HepG2 (cell line): ENCODE measurements at regions not wholly inside any gene's neighbourhood (a gene's known extent, or its start where the extent isn't known, plus 50 kb on each side); places are given as distances from the start of the nearest gene placed in this dataset.

Experiments
- HOXA7 ChIP-seq: sonication (generic); formaldehyde crosslinking; IDR thresholded peaks from 2 replicates; pipeline ENCODE4 v1.8.1; 2022; ENCODE audit warnings: mild to moderate bottlenecking, missing genetic modification reagents, moderate library complexity
- MLX ChIP-seq: IDR thresholded peaks from 2 replicates; pipeline ENCODE4 v1.6.1; 2016
- TFDP2 ChIP-seq: sonication (generic); formaldehyde crosslinking; IDR thresholded peaks from 2 replicates; pipeline ENCODE4 v1.4.0; 2020; ENCODE audit warnings: missing genetic modification reagents
- ZBTB20 ChIP-seq: sonication (generic); formaldehyde crosslinking; IDR thresholded peaks from 2 replicates; pipeline ENCODE4 v1.8.1; 2023; ENCODE audit warnings: missing genetic modification reagents, low read depth, mild to moderate bottlenecking, borderline replicate concordance
- ZBTB40 ChIP-seq, 2 experiments: fragments of 450-650 bp in 1 of 2; sonication (generic) in 1 of 2; formaldehyde crosslinking in 1 of 2; IDR thresholded peaks; 2 replicates each; pipeline versions ENCODE4 v1.6.1 to v1.8.0; 2016 to 2022; ENCODE audit warnings: antibody characterized with exemption in 1 of 2, mild to moderate bottlenecking in 1 of 2, missing genetic modification reagents in 1 of 2
- ZNF3 ChIP-seq: IDR thresholded peaks from 2 replicates; pipeline ENCODE4 v1.7.0; 2017; ENCODE audit warnings: inconsistent platforms
- ZNF335 ChIP-seq: sonication (generic); formaldehyde crosslinking; IDR thresholded peaks from 2 replicates; pipeline ENCODE4 v1.4.0; 2020; ENCODE audit warnings: missing genetic modification reagents
- ZNF660 ChIP-seq: sonication (generic); formaldehyde crosslinking; IDR thresholded peaks from 2 replicates; pipeline ENCODE4 v1.5.1; 2020; ENCODE audit warnings: mild to moderate bottlenecking, low read depth, missing genetic modification reagents, borderline replicate concordance
- TF ChIP-seq, protein P1 (sequence below): sonication (generic); formaldehyde crosslinking; IDR thresholded peaks from 2 replicates; pipeline ENCODE4 v1.4.0; 2020; ENCODE audit warnings: missing genetic modification reagents, borderline replicate concordance
- TF ChIP-seq, protein P2 (sequence below): sonication (generic); formaldehyde crosslinking; IDR thresholded peaks from 2 replicates; pipeline ENCODE4 v1.4.0; 2020; ENCODE audit warnings: missing genetic modification reagents
- TF ChIP-seq, protein P3 (sequence below): sonication (generic); formaldehyde crosslinking; IDR thresholded peaks from 2 replicates; pipeline ENCODE4 v1.9.0; 2021; ENCODE audit warnings: missing genetic modification reagents, mild to moderate bottlenecking, borderline replicate concordance

GRCh38 chr19:56900573-56901097 lies 60.1 kb upstream of the PEG3 start (continued):
- no peak for TF ChIP-seq ZBTB40 (IDR thresholded peaks at IDR 0.05)
- TF ChIP-seq ZBTB40 (CRISPR knock-in tag; IDR thresholded peaks at IDR 0.05): peak; percentile 77; the same call in 1 of the 2 replicates
- TF ChIP-seq ZBTB20 (CRISPR knock-in tag): peak; percentile 98
- 0 out of 2 replicates have a peak, but pooled peaks have one; percentile 39 for TF ChIP-seq ZNF660 (CRISPR knock-in tag)
- TF ChIP-seq, protein P1, sequence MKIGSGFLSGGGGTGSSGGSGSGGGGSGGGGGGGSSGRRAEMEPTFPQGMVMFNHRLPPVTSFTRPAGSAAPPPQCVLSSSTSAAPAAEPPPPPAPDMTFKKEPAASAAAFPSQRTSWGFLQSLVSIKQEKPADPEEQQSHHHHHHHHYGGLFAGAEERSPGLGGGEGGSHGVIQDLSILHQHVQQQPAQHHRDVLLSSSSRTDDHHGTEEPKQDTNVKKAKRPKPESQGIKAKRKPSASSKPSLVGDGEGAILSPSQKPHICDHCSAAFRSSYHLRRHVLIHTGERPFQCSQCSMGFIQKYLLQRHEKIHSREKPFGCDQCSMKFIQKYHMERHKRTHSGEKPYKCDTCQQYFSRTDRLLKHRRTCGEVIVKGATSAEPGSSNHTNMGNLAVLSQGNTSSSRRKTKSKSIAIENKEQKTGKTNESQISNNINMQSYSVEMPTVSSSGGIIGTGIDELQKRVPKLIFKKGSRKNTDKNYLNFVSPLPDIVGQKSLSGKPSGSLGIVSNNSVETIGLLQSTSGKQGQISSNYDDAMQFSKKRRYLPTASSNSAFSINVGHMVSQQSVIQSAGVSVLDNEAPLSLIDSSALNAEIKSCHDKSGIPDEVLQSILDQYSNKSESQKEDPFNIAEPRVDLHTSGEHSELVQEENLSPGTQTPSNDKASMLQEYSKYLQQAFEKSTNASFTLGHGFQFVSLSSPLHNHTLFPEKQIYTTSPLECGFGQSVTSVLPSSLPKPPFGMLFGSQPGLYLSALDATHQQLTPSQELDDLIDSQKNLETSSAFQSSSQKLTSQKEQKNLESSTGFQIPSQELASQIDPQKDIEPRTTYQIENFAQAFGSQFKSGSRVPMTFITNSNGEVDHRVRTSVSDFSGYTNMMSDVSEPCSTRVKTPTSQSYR (CRISPR knock-in tag): no peak
- TF ChIP-seq ZNF335: peak; percentile 91
- TF ChIP-seq ZNF3 (CRISPR knock-in tag): peak; percentile 53; the same call in 1 of the 2 replicates
- no peak for TF ChIP-seq HOXA7 (CRISPR knock-in tag)
- TF ChIP-seq, protein P2, sequence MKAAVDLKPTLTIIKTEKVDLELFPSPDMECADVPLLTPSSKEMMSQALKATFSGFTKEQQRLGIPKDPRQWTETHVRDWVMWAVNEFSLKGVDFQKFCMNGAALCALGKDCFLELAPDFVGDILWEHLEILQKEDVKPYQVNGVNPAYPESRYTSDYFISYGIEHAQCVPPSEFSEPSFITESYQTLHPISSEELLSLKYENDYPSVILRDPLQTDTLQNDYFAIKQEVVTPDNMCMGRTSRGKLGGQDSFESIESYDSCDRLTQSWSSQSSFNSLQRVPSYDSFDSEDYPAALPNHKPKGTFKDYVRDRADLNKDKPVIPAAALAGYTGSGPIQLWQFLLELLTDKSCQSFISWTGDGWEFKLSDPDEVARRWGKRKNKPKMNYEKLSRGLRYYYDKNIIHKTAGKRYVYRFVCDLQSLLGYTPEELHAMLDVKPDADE (CRISPR knock-in tag): peak; percentile 67; the same call in 1 of the 2 replicates
- TF ChIP-seq TFDP2 (CRISPR knock-in tag): peak; percentile 89
- TF ChIP-seq MLX (CRISPR knock-in tag): peak; percentile 85; the same call in 1 of the 2 replicates
- TF ChIP-seq, protein P3, sequence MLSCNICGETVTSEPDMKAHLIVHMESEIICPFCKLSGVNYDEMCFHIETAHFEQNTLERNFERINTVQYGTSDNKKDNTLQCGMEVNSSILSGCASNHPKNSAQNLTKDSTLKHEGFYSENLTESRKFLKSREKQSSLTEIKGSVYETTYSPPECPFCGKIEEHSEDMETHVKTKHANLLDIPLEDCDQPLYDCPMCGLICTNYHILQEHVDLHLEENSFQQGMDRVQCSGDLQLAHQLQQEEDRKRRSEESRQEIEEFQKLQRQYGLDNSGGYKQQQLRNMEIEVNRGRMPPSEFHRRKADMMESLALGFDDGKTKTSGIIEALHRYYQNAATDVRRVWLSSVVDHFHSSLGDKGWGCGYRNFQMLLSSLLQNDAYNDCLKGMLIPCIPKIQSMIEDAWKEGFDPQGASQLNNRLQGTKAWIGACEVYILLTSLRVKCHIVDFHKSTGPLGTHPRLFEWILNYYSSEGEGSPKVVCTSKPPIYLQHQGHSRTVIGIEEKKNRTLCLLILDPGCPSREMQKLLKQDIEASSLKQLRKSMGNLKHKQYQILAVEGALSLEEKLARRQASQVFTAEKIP: no peak
